ENCODE measurements at regions not wholly inside any gene's neighbourhood (a gene's known extent, or its start where the extent isn't known, plus 50 kb on each side); places are given as distances from the start of the nearest gene placed in this dataset.

- no peak for TF ChIP-seq EP300 (IDR thresholded peaks at IDR 0.05)
- TF ChIP-seq POLR2A (IDR thresholded peaks at IDR 0.05; ENCODE audit: low read depth): no peak
- no peak for TF ChIP-seq CTCF (IDR thresholded peaks at IDR 0.05)
- TF ChIP-seq POLR2AphosphoS5 (IDR thresholded peaks at IDR 0.05): no peak
These were observed 462.2 kb downstream of the SETBP1 start for GRCh38 chr18:45142868-45143267.
